GM23248 (cell line): ENCODE measurements at regions not wholly inside any gene's neighbourhood (a gene's known extent, or its start where the extent isn't known, plus 50 kb on each side); places are given as distances from the start of the nearest gene placed in this dataset.

Experiments used
- DNase-seq: peaks from one replicate; pipeline ENCODE4 v3.0.0-alpha.2; 2015
- H2AFZ ChIP-seq: fragments of 200-600 bp; sonication (generic); 2 replicates; pipeline ENCODE4 v1.6.1; 2016; ENCODE audit warnings: antibody characterized with exemption
- H3F3A ChIP-seq: fragments of 200-600 bp; sonication (generic); 2 replicates; pipeline ENCODE4 v1.6.1; 2016; ENCODE audit warnings: mild to moderate bottlenecking, antibody characterized with exemption, mixed run types; ENCODE audit not compliant: insufficient read depth
- H3K27ac ChIP-seq: fragments of 200-600 bp; sonication (generic); 2 replicates; pipeline ENCODE4 v1.5.1; 2016; ENCODE audit warnings: mild to moderate bottlenecking
- H3K27me3 ChIP-seq: fragments of 200-600 bp; sonication (generic); replicated peaks from 2 replicates; pipeline ENCODE4 v1.6.1; 2016; ENCODE audit warnings: mild to moderate bottlenecking; ENCODE audit not compliant: insufficient read depth
- H3K36me3 ChIP-seq: fragments of 200-600 bp; sonication (generic); 2 replicates; pipeline ENCODE4 v1.6.1; 2016; ENCODE audit warnings: low read depth, mild to moderate bottlenecking
- H3K4me1 ChIP-seq: fragments of 200-600 bp; sonication (generic); 2 replicates; pipeline ENCODE4 v1.6.1; 2016; ENCODE audit warnings: mild to moderate bottlenecking; ENCODE audit not compliant: insufficient read depth
- H3K4me2 ChIP-seq: fragments of 200-600 bp; sonication (generic); one replicate; pipeline ENCODE4 v1.6.1; 2016; ENCODE audit warnings: mild to moderate bottlenecking; ENCODE audit not compliant: unreplicated experiment
- H3K4me3 ChIP-seq: fragments of 200-600 bp; sonication (generic); 2 replicates; pipeline ENCODE4 v1.5.1; 2016; ENCODE audit warnings: mild to moderate bottlenecking
- H3K79me2 ChIP-seq: fragments of 200-600 bp; sonication (generic); 2 replicates; pipeline ENCODE4 v1.6.1; 2016; ENCODE audit warnings: mild to moderate bottlenecking; ENCODE audit not compliant: insufficient read depth
- H3K9ac ChIP-seq: fragments of 200-600 bp; sonication (generic); 2 replicates; pipeline ENCODE4 v1.6.1; 2016; ENCODE audit warnings: mild to moderate bottlenecking
- H3K9me2 ChIP-seq: fragments of 200-600 bp; sonication (generic); 2 replicates; pipeline ENCODE4 v1.6.1; 2016; ENCODE audit warnings: mixed run types, mild to moderate bottlenecking, moderate library complexity; ENCODE audit not compliant: insufficient read depth
- H3K9me3 ChIP-seq: fragments of 200-600 bp; sonication (generic); one replicate; pipeline ENCODE4 v1.6.1; 2017; ENCODE audit warnings: low read depth
- H4K20me1 ChIP-seq: fragments of 200-600 bp; sonication (generic); 2 replicates; pipeline ENCODE4 v1.6.0; 2016; ENCODE audit not compliant: insufficient read depth
- EZH2 ChIP-seq: fragments of 200-600 bp; sonication (generic); IDR thresholded peaks from 2 replicates; pipeline ENCODE4 v1.6.1; 2018; ENCODE audit warnings: antibody characterized with exemption, mild to moderate bottlenecking; ENCODE audit not compliant: insufficient read depth, poor library complexity, severe bottlenecking
- EZH2phosphoT487 ChIP-seq: fragments of 200-600 bp; sonication (generic); IDR thresholded peaks from 2 replicates; pipeline ENCODE4 v1.6.1; 2018; ENCODE audit warnings: antibody characterized with exemption, moderate library complexity, mild to moderate bottlenecking, low read depth; ENCODE audit not compliant: insufficient read depth
- WGBS, 2 experiments: methylation state at CpG; one replicate each; pipeline ENCODE4 v1.1.6; 2015 to 2017; ENCODE audit warnings: low lambda C conversion rate in 2 of 2, low coverage in 1 of 2; ENCODE audit errors: missing lambda C conversion rate in 2 of 2; 5-methylcytosine and 5-hydroxymethylcytosine counted together
- in situ Hi-C: fragments of 300-500 bp; cut with MboI; formaldehyde crosslinking; loops from 2 replicates; pipeline ENCODE4 v1.15.0; 2020

DNA sequence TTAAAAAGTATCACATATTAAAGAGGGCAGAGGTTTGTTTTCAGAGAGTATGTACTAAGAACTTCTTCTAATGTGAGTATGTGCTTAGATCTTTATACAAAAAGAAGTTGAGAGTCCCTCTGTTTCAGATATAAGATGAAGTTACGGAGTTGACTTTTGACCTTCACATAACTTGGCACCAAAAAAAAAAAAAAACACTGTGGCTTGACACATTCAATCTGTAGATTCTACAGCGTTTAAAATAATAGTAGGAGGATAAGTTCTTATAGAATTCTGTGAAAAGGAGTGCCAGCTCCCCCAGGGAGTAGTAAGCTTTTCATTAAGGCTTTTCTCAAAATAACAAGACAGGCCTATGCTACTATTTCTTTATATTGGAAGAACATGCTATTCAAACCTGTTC is 105.4 kb upstream of the LRP1B start:
- H3K27me3 ChIP-seq = no peaks in the 10 kb centered on the region
- no peaks in the 10 kb centered on the region for H4K20me1 ChIP-seq
- H3K9me3 ChIP-seq = no peaks in the 10 kb centered on the region
- H3F3A ChIP-seq = no peaks in the 10 kb centered on the region
- no peaks in the 10 kb centered on the region for H3K36me3 ChIP-seq
- WGBS, 2 experiments = 25 to 30% methylated on average over 2 of the region's 2 CpGs
- H3K27ac ChIP-seq = no peak overlapping the region
- H2AFZ ChIP-seq = no peak overlapping the region
- no peaks in the 10 kb centered on the region for H3K9me2 ChIP-seq
- in situ Hi-C loops = no loop called here
- DNase-seq = no peak
- H3K4me2 ChIP-seq = no peak overlapping the region
- H3K9ac ChIP-seq = no peak overlapping the region
- H3K4me3 ChIP-seq = no peak overlapping the region
- no peaks in the 10 kb centered on the region for H3K79me2 ChIP-seq
- no peaks in the 10 kb centered on the region for H3K4me1 ChIP-seq
- TF ChIP-seq EZH2 (no peak), EZH2phosphoT487 (no peak)

DNA sequence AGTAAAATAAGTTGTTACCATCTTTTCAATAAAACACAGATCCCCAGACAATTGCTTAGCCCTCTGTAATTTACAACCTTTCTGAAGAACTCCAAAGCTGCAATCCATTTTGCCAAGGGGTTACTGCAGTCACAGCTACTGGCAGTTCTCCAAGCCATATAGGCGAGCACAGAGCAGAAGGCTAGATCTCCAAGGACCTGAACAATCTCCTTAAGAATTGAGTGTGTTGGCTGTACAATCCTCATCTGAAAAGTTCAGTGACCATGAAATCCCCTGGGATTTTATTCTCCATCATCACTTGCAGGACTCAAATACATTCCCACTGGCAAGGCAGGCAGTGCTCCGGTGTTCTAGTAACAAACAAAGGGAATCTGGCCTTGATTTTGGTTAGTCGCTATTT is 103.9 kb upstream of the LRP1B start:
- no peaks in the 10 kb centered on the region for H4K20me1 ChIP-seq
- no peak overlapping the region for H3K9ac ChIP-seq
- no peaks in the 10 kb centered on the region for H3K79me2 ChIP-seq
- H2AFZ ChIP-seq = no peak overlapping the region
- H3K4me1 ChIP-seq = no peaks in the 10 kb centered on the region
- no peak overlapping the region for H3K27ac ChIP-seq
- H3K27me3 ChIP-seq = no peaks in the 10 kb centered on the region
- 18 to 23% methylated on average over 3 of the region's 3 CpGs for WGBS, 2 experiments
- H3F3A ChIP-seq = no peaks in the 10 kb centered on the region
- H3K4me2 ChIP-seq = no peak overlapping the region
- DNase-seq = no peak
- in situ Hi-C loops = no loop called here
- H3K9me3 ChIP-seq = no peaks in the 10 kb centered on the region
- H3K4me3 ChIP-seq = no peak overlapping the region
- no peak for TF ChIP-seq EZH2phosphoT487
- no peak for TF ChIP-seq EZH2
- no peaks in the 10 kb centered on the region for H3K36me3 ChIP-seq
- no peaks in the 10 kb centered on the region; the same call in 1 of the 2 replicates for H3K9me2 ChIP-seq

DNA sequence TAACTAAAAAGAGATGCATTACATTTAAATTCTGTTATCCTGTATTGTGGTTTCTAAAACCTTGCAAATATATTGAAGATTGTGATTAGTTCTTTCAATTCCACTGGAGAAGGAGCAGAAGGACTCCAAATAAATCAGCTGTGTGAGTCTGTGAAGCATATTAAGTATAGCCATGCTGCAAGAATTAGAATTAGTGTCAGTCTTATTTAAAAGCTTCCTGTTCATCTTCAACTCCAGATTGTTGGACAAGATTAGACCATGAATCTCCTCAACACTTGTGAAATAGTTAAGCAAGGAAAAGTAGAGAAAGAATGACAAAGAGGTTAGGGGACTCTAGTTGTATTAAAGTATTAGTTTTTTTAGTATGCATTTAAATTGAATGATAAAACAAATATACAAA is 92.5 kb upstream of the LRP1B start:
- no peak for DNase-seq
- Histone ChIP-seq H3K4me2 (no peak overlapping the region), H3K27ac (no peak overlapping the region), H3K4me3 (no peak overlapping the region), H3K9me3 (no peaks in the 10 kb centered on the region), H3K4me1 (no peaks in the 10 kb centered on the region), H3K9me2 (no peaks in the 10 kb centered on the region), H3F3A (no peaks in the 10 kb centered on the region), H3K79me2 (no peaks in the 10 kb centered on the region), H3K27me3 (no peaks in the 10 kb centered on the region), H4K20me1 (no peaks in the 10 kb centered on the region), H3K36me3 (no peaks in the 10 kb centered on the region), H2AFZ (no peak overlapping the region), H3K9ac (no peak overlapping the region)
- in situ Hi-C loops = no loop called here
- no peak for TF ChIP-seq EZH2
- no peak for TF ChIP-seq EZH2phosphoT487

DNA sequence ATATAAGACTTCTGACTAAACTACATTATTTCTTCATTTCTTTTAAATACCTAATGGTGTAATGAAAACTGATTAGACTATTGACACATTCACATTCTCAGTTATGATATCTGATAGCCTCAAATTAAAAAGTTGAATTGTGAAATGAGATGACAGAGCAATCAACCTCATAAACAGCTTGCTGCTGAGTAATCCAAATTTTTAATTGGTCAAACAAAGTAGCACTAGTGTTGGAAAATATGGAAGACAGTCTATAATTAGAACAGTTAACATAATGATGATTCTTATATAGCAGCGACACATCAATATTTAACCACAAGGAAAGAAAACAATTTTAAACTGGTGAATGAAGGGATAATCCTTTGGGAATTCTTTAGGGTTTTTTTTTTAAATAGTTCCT is 91.9 kb upstream of the LRP1B start:
- no peak for DNase-seq
- Histone ChIP-seq H3K27me3 (no peaks in the 10 kb centered on the region), H3K27ac (no peak overlapping the region), H3K4me1 (no peaks in the 10 kb centered on the region), H3K9me3 (no peaks in the 10 kb centered on the region), H3K4me3 (no peak overlapping the region), H3F3A (no peaks in the 10 kb centered on the region), H4K20me1 (no peaks in the 10 kb centered on the region), H2AFZ (no peak overlapping the region), H3K9ac (no peak overlapping the region), H3K36me3 (no peaks in the 10 kb centered on the region), H3K4me2 (no peak overlapping the region), H3K9me2 (no peaks in the 10 kb centered on the region), H3K79me2 (no peaks in the 10 kb centered on the region)
- no peak for TF ChIP-seq EZH2phosphoT487
- TF ChIP-seq EZH2 = no peak
- 47 to 63% methylated on average over 1 of the region's 1 CpG for WGBS, 2 experiments
- in situ Hi-C loops = no loop called here

DNA sequence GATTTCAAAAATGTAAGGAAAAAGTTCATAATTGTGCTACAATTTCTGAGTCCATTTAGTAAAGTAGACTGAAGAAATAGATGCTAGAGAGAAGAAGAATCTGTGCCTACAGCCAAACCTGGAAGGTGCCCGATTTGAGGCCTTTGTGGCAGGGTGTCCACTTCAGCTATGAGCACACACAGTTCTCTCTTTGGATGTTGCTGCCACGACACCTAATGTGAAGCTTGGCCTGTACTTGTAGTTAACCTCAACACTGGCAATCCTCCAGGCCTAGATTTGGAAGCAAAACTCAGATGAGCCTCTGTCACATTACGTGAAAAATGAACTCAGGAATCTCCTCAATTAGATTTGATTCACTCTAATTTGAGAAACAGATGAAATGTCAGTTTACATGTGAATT is 90.1 kb upstream of the LRP1B start:
- no peaks in the 10 kb centered on the region for H3K36me3 ChIP-seq
- H4K20me1 ChIP-seq = no peaks in the 10 kb centered on the region
- in situ Hi-C loops = no loop called here
- no peaks in the 10 kb centered on the region for H3K4me1 ChIP-seq
- H3K9ac ChIP-seq = no peak overlapping the region
- no peaks in the 10 kb centered on the region for H3K9me3 ChIP-seq
- no peak overlapping the region for H3K27ac ChIP-seq
- H3K4me2 ChIP-seq = no peak overlapping the region
- no peaks in the 10 kb centered on the region for H3F3A ChIP-seq
- H3K27me3 ChIP-seq = no peaks in the 10 kb centered on the region
- no peak overlapping the region for H2AFZ ChIP-seq
- no peaks in the 10 kb centered on the region for H3K9me2 ChIP-seq
- no peak for DNase-seq
- no peak for TF ChIP-seq EZH2phosphoT487
- no peak for TF ChIP-seq EZH2
- no peaks in the 10 kb centered on the region for H3K79me2 ChIP-seq
- H3K4me3 ChIP-seq = no peak overlapping the region
- 13 to 19% methylated on average over 3 of the region's 3 CpGs for WGBS, 2 experiments
